ENCODE measurements at regions not wholly inside any gene's neighbourhood (a gene's known extent, or its start where the extent isn't known, plus 50 kb on each side); places are given as distances from the start of the nearest gene placed in this dataset.
"Not testable (repeated sequence)": the region's sequence is repeated elsewhere in the genome, so short reads cannot be mapped to it uniquely, and the experiment has no call there.

- DNase-seq, result not testable (repeated sequence)
Observed at GRCh38 chr21:27317601-27318000, 350.7 kb upstream of the ADAMTS5 start.

GRCh38 chr21:27315373-27315772 is 348.5 kb upstream of the ADAMTS5 start:
- no peak for DNase-seq

DNA sequence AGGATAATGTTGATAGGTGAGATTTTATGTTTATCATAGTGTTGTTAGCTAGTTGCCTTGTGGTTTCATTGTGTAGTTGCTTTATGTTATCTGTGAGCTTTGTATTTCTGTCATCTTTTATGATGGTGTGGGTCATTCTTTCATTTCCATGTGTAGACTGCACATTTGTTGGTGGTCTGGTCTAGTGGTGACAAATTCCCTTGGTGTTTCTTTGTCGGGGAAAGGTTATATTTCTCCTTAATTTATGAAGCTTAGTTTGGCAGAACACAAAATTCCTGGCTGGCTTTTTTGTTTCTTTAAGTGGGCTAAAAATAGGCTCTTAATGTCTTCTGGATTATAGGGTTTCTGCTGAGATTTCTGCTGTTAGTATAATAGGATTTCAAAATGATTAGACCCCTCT is 347.2 kb upstream of the ADAMTS5 start:
- DNase-seq, result no peak

DNA sequence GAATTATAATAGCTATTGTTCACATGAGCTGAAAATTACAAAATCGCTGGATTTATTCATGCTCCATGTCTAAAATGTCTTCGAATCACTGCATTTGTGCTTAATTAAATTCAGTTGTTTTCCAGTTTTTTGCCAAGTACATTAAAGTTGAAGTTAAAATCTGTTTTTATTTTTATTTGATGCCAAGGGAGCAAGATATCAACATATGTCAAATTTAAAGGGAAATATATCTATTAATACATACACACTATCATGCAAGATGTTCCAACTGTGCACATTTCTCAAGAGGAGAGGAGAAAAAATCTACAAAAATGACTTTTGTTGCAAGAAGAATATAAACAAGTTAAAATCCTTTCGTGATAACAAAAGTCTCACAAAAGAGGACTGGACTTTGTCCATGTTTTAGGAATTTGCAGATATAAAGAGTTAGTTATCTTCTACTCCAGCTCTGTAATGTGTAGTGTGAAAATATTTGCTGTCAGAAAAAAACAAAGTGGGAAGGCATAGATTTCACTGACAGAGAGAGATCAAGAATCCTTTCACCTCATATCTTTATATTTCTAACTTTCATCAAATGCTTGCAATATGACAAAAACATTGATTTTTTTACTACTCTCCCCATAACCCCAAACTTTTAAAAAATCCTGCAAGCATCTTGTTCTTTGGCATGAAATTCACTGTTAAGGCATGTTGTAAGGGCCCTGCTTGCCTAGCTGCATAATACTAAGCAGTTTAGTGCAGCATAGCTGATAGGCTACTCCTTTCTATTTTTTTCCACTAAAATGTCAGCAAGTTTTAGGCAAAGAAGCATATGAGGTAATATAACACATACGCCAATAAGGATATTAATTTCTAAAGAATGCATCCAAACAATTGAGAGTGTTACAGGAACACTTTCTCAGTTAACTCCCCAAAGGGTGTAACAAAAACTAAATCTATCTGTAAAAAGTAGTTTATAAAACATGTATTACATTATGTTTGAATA is 340.2 kb upstream of the ADAMTS5 start:
- no peak for DNase-seq

DNA sequence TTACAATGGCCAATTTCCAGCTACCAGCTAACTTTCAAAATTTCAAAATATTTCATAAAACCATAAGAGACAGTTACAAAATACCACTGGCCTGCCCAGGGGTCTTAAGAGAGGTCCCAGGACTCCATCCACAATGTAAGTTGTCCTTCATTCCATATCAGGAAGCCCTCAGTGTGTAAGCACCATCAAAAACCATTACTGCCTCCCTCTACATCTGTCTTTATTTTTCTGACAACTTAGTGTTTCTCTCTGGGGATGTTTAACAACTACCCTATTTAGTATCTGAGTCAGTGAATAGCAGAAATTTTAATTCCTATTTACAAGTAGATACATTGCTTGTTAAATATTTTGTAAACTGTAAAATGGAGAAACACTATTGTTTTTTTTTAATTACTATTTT is 339.3 kb upstream of the ADAMTS5 start:
- DNase-seq, result no peak

DNA sequence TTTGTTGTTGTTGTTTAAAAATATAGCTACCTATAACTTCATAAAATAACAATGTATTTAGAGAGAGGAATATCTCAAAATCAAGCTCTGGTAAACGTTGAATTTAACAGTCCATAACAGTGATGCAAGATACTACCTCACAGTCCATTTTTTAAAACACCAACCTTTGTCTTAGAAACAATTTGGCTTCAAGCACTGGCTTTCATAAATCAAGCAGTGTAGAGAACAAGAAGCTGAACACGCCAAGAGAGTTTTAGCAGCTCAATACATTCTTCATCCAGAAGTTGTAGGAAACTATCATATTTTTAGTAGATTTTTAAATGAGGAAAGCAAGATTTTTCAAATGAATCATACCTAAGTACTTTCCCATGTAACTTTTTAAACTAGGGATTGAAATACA is 334.3 kb upstream of the ADAMTS5 start:
- DNase-seq, result no peak

GRCh38 chr21:27300770-27301169 is 333.9 kb upstream of the ADAMTS5 start:
- DNase-seq, result no peak

GRCh38 chr21:27298465-27298864 is 331.6 kb upstream of the ADAMTS5 start:
- DNase-seq, result no peak

DNA sequence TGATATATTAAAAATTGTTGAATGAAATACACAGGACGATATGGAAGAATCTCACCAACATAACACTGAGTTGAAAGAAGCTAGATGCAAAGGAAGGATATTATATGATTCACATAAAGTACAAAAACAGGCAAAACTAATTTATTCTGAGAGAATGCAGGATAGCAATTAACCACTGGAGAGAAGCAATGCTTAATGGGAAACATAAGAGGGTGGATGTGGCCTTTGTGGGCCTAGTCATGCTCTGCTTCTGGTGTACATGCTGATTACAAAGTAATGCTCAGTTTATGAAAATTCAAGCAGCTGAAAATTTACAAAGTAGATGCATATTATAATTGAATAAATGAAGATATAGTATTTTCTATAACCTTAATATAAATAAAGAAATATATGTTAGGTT is 326.4 kb upstream of the ADAMTS5 start:
- no peak for DNase-seq

DNA sequence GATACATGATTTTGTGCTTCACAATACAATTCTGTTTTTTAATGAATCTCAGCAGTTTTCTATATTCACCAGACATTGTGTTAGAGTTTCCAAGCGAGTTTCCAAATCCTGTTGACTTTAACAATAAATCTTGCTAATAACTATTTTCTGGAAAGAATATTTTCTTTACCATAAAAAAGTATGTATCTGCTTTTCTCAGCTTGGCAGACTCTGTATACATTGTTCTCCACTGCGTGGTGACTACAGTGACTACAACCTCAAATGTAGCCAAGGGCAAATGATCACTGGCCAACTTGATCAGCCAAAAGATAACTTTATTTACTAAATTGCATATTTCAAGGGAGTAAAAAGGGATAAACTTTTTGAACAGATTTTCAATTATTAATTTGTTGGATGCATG is 325.9 kb upstream of the ADAMTS5 start:
- DNase-seq, result no peak

DNA sequence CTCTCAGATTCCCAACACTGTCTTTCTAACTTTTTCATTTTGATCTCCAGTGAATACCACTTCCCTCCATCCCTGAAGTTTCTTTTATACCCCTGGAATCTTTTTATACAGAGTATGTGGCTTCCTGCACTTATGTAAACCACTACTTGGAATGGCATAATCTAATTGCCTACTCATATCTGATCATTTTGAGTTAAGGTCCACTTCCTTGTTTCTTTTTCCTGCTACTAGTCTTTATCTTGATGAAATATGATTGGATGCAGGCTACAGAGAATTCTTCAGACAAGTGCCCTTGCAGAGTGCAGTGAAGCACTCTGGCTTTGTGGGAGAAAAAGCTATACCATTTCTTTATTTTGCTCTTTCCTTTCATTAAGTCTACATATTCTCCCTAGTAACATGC is 325.3 kb upstream of the ADAMTS5 start:
- DNase-seq, result no peak

DNA sequence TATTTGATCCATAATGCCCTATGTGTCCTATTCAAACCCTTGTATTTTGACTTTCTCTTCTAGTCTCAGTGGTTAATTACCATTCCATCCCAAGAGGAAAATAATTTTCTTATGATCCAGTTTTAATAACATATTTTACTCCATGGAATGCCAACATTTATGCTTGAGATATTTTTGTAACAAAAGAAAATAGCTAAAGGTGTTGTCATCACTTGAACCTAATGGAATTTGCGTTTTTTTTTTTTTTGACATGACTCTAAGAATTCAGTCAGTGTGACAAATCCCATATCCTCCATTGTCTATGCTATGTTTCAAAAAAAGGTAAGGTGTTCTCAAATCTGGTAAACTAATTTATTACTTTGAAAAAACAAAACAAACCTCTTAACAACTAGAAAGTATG is 324.1 kb upstream of the ADAMTS5 start:
- DNase-seq, result no peak

GRCh38 chr21:27290028-27290427 is 323.1 kb upstream of the ADAMTS5 start:
- no peak for DNase-seq

DNA sequence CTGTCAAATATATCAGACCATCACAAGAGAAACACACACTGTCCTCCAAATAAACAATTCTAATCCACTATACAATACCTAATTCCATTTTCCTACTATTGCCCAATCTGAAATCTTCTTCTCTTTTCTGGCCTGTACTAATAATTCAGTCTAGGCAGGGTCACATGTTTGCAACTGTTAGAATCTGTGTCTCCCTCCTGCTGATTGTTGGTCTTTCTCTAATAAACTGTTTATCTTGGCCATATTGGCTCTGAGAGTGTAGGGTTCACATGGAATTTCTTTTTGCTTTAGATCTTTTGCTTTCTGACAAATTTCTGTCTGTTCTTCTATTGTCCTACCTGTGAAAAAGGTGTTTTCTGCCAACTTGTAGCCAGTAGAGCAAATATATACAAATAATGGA is 319.9 kb upstream of the ADAMTS5 start:
- DNase-seq, result no peak

GRCh38 chr21:27277110-27277509 is 310.2 kb upstream of the ADAMTS5 start:
- DNase-seq, result no peak

DNA sequence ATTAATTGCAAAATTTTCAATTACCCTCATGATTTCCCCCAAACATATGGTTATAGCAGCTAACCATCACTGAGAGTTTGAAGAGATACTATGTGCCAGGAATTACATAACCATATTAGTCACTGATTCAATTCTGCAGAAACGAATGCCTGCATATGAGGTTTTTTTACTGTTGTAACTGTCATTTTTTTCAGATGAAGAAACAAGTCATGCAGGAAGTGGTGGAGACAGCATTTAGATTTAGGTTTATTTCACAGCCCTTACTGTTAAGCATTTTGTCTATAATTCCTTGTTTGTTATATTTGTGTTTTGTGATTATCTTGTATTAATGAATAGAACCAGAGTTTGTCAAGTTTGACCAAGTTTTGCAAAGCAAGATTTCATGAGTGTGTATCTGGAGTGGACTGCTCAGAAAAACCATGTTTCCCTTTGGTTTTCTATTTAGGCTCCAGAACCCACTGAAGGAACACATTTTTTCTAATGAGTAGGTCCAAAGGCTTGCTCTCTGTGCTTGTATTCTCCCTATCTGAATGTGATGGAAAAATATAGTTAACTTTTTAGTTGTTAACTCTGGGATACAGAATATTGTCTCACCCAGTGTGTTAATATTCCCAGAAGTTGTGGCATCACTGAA is 308.5 kb upstream of the ADAMTS5 start:
- no peak for DNase-seq

GRCh38 chr21:27269644-27270043 is 302.8 kb upstream of the ADAMTS5 start:
- no peak for DNase-seq

GRCh38 chr21:27268290-27268689 is 301.4 kb upstream of the ADAMTS5 start:
- DNase-seq, result no peak

DNA sequence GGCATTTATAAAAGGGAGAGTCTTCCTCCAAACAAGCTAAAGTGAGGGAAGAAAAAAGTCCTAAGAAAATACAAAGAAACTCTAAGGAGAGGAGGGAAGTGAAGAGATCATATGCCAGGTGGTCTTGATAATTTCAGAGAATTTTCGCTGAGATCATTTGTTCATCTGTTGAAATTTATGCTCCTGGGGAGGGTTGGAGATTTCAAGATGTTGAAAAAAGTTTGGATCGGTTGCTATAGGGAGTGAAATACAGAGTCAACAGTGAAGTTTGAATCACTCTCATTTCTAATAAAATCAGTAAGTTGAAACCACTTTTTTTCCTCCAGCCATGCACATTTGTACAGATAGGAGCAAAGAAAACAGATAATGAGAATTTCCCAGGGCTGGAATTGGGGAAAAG is 299.1 kb upstream of the ADAMTS5 start:
- no peak for DNase-seq

GRCh38 chr21:27265492-27265891 is 298.6 kb upstream of the ADAMTS5 start:
- no peak for DNase-seq

DNA sequence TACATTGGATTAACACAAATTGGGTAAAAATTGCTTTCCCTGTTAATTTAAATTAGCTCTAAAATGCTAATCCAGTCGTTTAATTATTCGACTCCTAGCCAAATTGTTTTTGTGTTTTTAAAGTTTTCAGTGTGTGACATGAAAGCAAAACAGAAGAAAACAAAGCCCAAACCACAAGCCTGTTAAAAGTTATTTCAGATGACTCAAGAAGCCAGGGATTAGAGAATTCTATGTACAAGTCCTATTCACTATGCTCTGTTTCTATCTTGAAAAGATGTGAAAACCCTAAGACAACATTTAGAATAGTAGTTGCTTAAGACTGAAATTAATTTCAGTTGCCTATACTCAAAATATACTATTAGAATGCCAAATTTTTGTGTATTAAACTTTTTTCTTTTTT is 294.8 kb upstream of the ADAMTS5 start:
- DNase-seq, result no peak

- DNase-seq, result no peak
Observed at GRCh38 chr21:27260728-27261127, 293.8 kb upstream of the ADAMTS5 start.

DNA sequence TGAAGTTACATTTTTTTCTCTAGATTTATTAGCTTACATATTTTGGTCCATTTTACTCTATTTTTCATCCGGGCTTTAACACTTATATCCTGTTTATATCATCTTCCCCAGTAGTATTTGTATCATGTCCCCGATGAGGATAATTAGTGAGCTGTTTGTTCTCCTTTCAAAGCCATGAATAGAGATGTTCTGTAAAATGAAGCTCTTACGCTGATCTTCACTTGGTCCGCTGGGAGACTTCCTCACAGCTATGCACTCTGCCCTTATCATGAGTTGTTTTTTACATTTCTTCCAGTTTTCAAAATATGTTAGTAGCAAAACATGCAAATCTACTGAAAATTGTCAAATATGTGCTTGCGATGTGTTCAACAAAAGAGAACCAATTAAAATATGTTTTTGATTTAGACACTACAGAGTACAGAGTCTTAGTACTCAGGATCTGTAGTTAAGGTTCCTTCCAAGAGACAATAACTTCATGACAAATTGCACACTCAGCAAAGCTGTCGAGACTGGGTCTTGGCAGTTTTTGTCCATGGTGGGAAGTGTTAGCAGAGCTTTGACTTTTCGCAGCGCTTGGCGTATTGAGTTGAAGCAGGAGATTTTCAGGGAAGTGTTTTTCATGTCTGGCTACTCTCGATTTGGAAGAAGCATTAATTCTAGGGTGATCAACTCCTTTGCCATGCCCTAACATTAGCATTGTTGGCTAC is 292.0 kb upstream of the ADAMTS5 start:
- no peak for DNase-seq
